ENCODE measurements at regions not wholly inside any gene's neighbourhood (a gene's known extent, or its start where the extent isn't known, plus 50 kb on each side); places are given as distances from the start of the nearest gene placed in this dataset.

- no peak for DNase-seq
- no peak for TF ChIP-seq CTCF (IDR thresholded peaks at IDR 0.05)
- Histone ChIP-seq H3K9me3 (no peaks in the 10 kb centered on the region), H3K4me1 (no peaks in the 10 kb centered on the region), H3K4me3 (no peak overlapping the region), H3K27me3 (ENCODE audit: low read depth) (no peaks in the 10 kb centered on the region), H3K27ac (no peak overlapping the region), H3K36me3 (no peaks in the 10 kb centered on the region)
- intact Hi-C loops (cut with DNase I) = no loop called here
- ATAC-seq = no peak
These were observed 147.8 kb upstream of the CPSF6 start for GRCh38 chr12:69091442-69092017.

DNA sequence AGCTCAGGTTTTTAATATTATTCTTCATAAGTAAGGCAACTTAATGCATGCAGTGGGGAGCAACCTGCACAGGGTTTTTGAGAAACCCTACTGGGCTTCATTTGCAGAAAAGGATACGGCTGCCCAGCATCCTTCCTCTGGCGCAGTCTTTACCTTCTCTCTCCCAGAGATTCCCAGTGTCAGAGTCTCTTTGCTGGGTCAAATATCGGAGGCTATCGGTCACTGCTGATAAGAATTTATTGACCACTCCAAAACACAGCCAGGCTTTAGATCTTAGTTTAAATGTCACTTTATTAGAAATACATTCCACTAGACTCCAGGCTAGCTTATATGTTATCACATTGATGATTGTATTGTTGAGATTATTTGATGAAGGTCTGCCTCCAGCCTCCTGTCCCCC lies 147.2 kb upstream of the CPSF6 start:
- intact Hi-C loops (cut with DNase I) = no loop called here
- Histone ChIP-seq H3K27me3 (ENCODE audit: low read depth) (no peaks in the 10 kb centered on the region), H3K4me1 (no peaks in the 10 kb centered on the region), H3K36me3 (no peaks in the 10 kb centered on the region), H3K27ac (no peak overlapping the region), H3K9me3 (no peaks in the 10 kb centered on the region), H3K4me3 (no peak overlapping the region)
- TF ChIP-seq CTCF (IDR thresholded peaks at IDR 0.05) = no peak
- ATAC-seq = no peak
- DNase-seq = no peak

- ATAC-seq = no peak
- intact Hi-C loops (cut with DNase I) = no loop called here
- DNase-seq = no peak
- Histone ChIP-seq H3K36me3 (no peaks in the 10 kb centered on the region), H3K9me3 (no peaks in the 10 kb centered on the region), H3K27me3 (ENCODE audit: low read depth) (no peaks in the 10 kb centered on the region), H3K27ac (no peak overlapping the region), H3K4me3 (no peak overlapping the region), H3K4me1 (no peaks in the 10 kb centered on the region)
- TF ChIP-seq CTCF (IDR thresholded peaks at IDR 0.05) = no peak
These were observed 144.7 kb upstream of the CPSF6 start for GRCh38 chr12:69094606-69095216.

- no peaks in the 10 kb centered on the region for H3K36me3 ChIP-seq
- H3K27ac ChIP-seq = no peak overlapping the region
- intact Hi-C loops (cut with DNase I) = no loop called here
- ATAC-seq = no peak
- no peak overlapping the region for H3K4me3 ChIP-seq
- no peak for DNase-seq
- H3K4me1 ChIP-seq = peaks cover 3% of the 10 kb centered on the region
- H3K9me3 ChIP-seq = no peaks in the 10 kb centered on the region
- H3K27me3 ChIP-seq (ENCODE audit: low read depth) = no peaks in the 10 kb centered on the region
- TF ChIP-seq CTCF (IDR thresholded peaks at IDR 0.05) = no peak
These were observed 143.4 kb upstream of the CPSF6 start for GRCh38 chr12:69095765-69096477.

GRCh38 chr12:69096669-69097335 lies 142.6 kb upstream of the CPSF6 start:
- no peak for TF ChIP-seq CTCF (IDR thresholded peaks at IDR 0.05)
- Histone ChIP-seq H3K27ac (no peak overlapping the region), H3K4me3 (no peak overlapping the region), H3K9me3 (no peaks in the 10 kb centered on the region), H3K27me3 (ENCODE audit: low read depth) (no peaks in the 10 kb centered on the region), H3K36me3 (no peaks in the 10 kb centered on the region), H3K4me1 (peaks cover 11% of the 10 kb centered on the region)
- ATAC-seq (no peak), DNase-seq (no peak)
- intact Hi-C loops (cut with DNase I) = no loop called here
